IMR-90 (cell line): ENCODE measurements at regions not wholly inside any gene's neighbourhood (a gene's known extent, or its start where the extent isn't known, plus 50 kb on each side); places are given as distances from the start of the nearest gene placed in this dataset.

Experiments used
- ATAC-seq: fragments of 200-7000 bp; cut with Tn5 transposase; 2 replicates; pipeline ENCODE4 v1.9.1; 2020; ENCODE audit warnings: low read depth, mild to moderate bottlenecking, moderate library complexity
- BruUV-seq: library from RNA; stranded (reverse); fragments of 400-500 nt; replicated peaks from 2 replicates; lab custom pipeline; 2021; lab: Mats Ljungman, UMichigan
- CTCF ChIA-PET: fragments of 300-600 bp; formaldehyde crosslinking; extraction: SDS; loops from one replicate; lab custom pipeline; 2021; ENCODE audit warnings: antibody characterized with exemption; lab: Yijun Ruan, JAX
- POLR2A ChIA-PET: fragments of 300-600 bp; sonication (Branson Sonifier 250); formaldehyde crosslinking; loops from one replicate; lab custom pipeline; 2022; ENCODE audit warnings: antibody characterized with exemption; ENCODE audit not compliant: unreplicated experiment; lab: Charles Lee
- DNase-seq: peaks from one replicate; pipeline ENCODE4 v3.0.0; 2013
- H2AFZ ChIP-seq: replicated peaks from 2 replicates; pipeline ENCODE3; 2013; ENCODE audit warnings: low read length, mild to moderate bottlenecking; ENCODE audit not compliant: poor library complexity
- H2AK5ac ChIP-seq: 2 replicates; pipeline ENCODE4 v1.6.1; 2013; ENCODE audit warnings: low read depth, low read length, inconsistent platforms
- H2AK9ac ChIP-seq: replicated peaks from 2 replicates; pipeline ENCODE3; 2013; ENCODE audit warnings: mild to moderate bottlenecking, low read depth, low read length, moderate library complexity; ENCODE audit not compliant: poor library complexity
- H2BK120ac ChIP-seq: 2 replicates; pipeline ENCODE4 v1.6.1; 2013; ENCODE audit warnings: low read depth, low read length, inconsistent platforms
- H2BK15ac ChIP-seq: 3 replicates; pipeline ENCODE4 v1.6.1; 2013; ENCODE audit warnings: low read depth, low read length, inconsistent platforms
- H2BK20ac ChIP-seq: 2 replicates; pipeline ENCODE4 v1.6.1; 2013; ENCODE audit warnings: low read depth, mild to moderate bottlenecking, inconsistent platforms, low read length, moderate library complexity
- H2BK5ac ChIP-seq: 2 replicates; pipeline ENCODE4 v1.6.1; 2013; ENCODE audit warnings: mild to moderate bottlenecking, low read depth, low read length, inconsistent platforms; ENCODE audit not compliant: poor library complexity, severe bottlenecking
- H3K14ac ChIP-seq: replicated peaks from 2 replicates; pipeline ENCODE4 v1.6.1; 2013; ENCODE audit warnings: low read depth, low read length, inconsistent platforms
- H3K18ac ChIP-seq: 2 replicates; pipeline ENCODE4 v1.6.1; 2013; ENCODE audit warnings: low read depth, low read length, control low read depth
- H3K23ac ChIP-seq: 2 replicates; pipeline ENCODE4 v1.6.1; 2013; ENCODE audit warnings: low read depth, low read length, inconsistent platforms
- H3K27ac ChIP-seq: 2 replicates; pipeline ENCODE4 v1.5.1; 2013; ENCODE audit warnings: mild to moderate bottlenecking, control low read depth, low read length; ENCODE audit not compliant: insufficient read depth
- H3K27me3 ChIP-seq: 2 replicates; pipeline ENCODE4 v1.6.1; 2013; ENCODE audit warnings: low read length; ENCODE audit not compliant: control insufficient read depth, insufficient read depth
- H3K36me3 ChIP-seq: 2 replicates; pipeline ENCODE4 v1.6.1; 2013; ENCODE audit warnings: low read length, mixed read lengths; ENCODE audit not compliant: control insufficient read depth, insufficient read depth
- H3K4ac ChIP-seq: 2 replicates; pipeline ENCODE4 v1.6.1; 2013; ENCODE audit warnings: low read depth, low read length, inconsistent platforms
- H3K4me1 ChIP-seq: 2 replicates; pipeline ENCODE4 v1.6.1; 2013; ENCODE audit warnings: low read length, mixed read lengths; ENCODE audit not compliant: control insufficient read depth, insufficient read depth
- H3K4me2 ChIP-seq: 2 replicates; pipeline ENCODE4 v1.6.1; 2013; ENCODE audit warnings: low read depth, mild to moderate bottlenecking, control low read depth, low read length, moderate library complexity
- H3K4me3 ChIP-seq: 2 replicates; pipeline ENCODE4 v1.5.1; 2013; ENCODE audit warnings: low read depth, mild to moderate bottlenecking, control low read depth, low read length, moderate library complexity; ENCODE audit not compliant: insufficient read depth
- H3K56ac ChIP-seq: 2 replicates; pipeline ENCODE4 v1.6.1; 2013; ENCODE audit warnings: low read length, inconsistent platforms; ENCODE audit not compliant: insufficient read depth; ENCODE audit errors: extremely low read depth
- H3K79me1 ChIP-seq, 2 experiments: 2 replicates each; pipeline ENCODE4 v1.6.1; 2013; ENCODE audit warnings: low read length in 2 of 2, inconsistent platforms in 1 of 2, low read depth in 1 of 2
- H3K9ac ChIP-seq: 2 replicates; pipeline ENCODE4 v1.6.1; 2013; ENCODE audit warnings: low read depth, low read length, control low read depth
- H3K9me1 ChIP-seq: 2 replicates; pipeline ENCODE4 v1.6.1; 2013; ENCODE audit warnings: low read length, inconsistent platforms; ENCODE audit not compliant: insufficient read depth
- H3K9me3 ChIP-seq: 2 replicates; pipeline ENCODE4 v1.6.1; 2013; ENCODE audit warnings: low read length; ENCODE audit not compliant: control insufficient read depth, insufficient read depth
- H4K20me1 ChIP-seq: 2 replicates; pipeline ENCODE4 v1.6.1; 2013; ENCODE audit warnings: low read length, inconsistent platforms; ENCODE audit not compliant: insufficient read depth
- H4K5ac ChIP-seq: 2 replicates; pipeline ENCODE4 v1.6.1; 2013; ENCODE audit warnings: mild to moderate bottlenecking, low read depth, low read length, control low read depth
- H4K8ac ChIP-seq, 2 experiments: 2 replicates each; pipeline ENCODE4 v1.6.1; 2013; ENCODE audit warnings: low read depth in 2 of 2, low read length in 2 of 2, control low read depth in 1 of 2, inconsistent platforms in 1 of 2
- H4K91ac ChIP-seq: 2 replicates; pipeline ENCODE4 v1.6.1; 2013; ENCODE audit warnings: low read depth, low read length, inconsistent platforms; ENCODE audit not compliant: insufficient read depth
- BHLHE40 ChIP-seq: fragments of 150-350 bp; IDR thresholded peaks from 2 replicates; pipeline ENCODE4 v1.6.1; 2016; ENCODE audit warnings: mild to moderate bottlenecking, low read depth, low read length
- CEBPB ChIP-seq: IDR thresholded peaks from 2 replicates; pipeline ENCODE4 v1.6.1; 2012; ENCODE audit warnings: low read depth, low read length, improper control_type of control experiment
- CHD1 ChIP-seq: IDR thresholded peaks from 2 replicates; pipeline ENCODE4 v1.6.1; 2012; ENCODE audit warnings: low read depth, low read length, improper control_type of control experiment
- ELK1 ChIP-seq: fragments of 150-350 bp; IDR thresholded peaks from 2 replicates; pipeline ENCODE4 v1.6.1; 2016; ENCODE audit warnings: low read depth, mild to moderate bottlenecking, low read length, moderate library complexity, borderline replicate concordance
- MAFK ChIP-seq: IDR thresholded peaks from 2 replicates; pipeline ENCODE4 v1.6.1; 2012; ENCODE audit warnings: low read depth, low read length, improper control_type of control experiment
- MXI1 ChIP-seq: IDR thresholded peaks from 2 replicates; pipeline ENCODE4 v1.6.1; 2012; ENCODE audit warnings: low read depth, mild to moderate bottlenecking, low read length, moderate library complexity, borderline replicate concordance
- RAD21 ChIP-seq: IDR thresholded peaks from 2 replicates; pipeline ENCODE4 v1.6.1; 2012; ENCODE audit warnings: low read length, improper control_type of control experiment
- SMC3 ChIP-seq: fragments of 150-350 bp; IDR thresholded peaks from 2 replicates; pipeline ENCODE4 v1.6.1; 2016; ENCODE audit warnings: low read depth, mild to moderate bottlenecking, antibody characterized with exemption, low read length, moderate library complexity
- USF2 ChIP-seq: fragments of 150-350 bp; IDR thresholded peaks from 2 replicates; pipeline ENCODE4 v1.6.1; 2017; ENCODE audit warnings: mild to moderate bottlenecking, antibody characterized with exemption, low read length, low read depth
- WGBS, 2 experiments: methylation state at CpG; one replicate each; pipeline versions ENCODE4 v1.1.5 to v1.1.7; 2013; ENCODE audit warnings: missing lambda C conversion rate in 2 of 2; ENCODE audit not compliant: insufficient read length in 1 of 2; ENCODE audit errors: extremely low coverage in 2 of 2; 5-methylcytosine and 5-hydroxymethylcytosine counted together
- dilution Hi-C: fragments of 300-500 bp; cut with HindIII; formaldehyde crosslinking; loops from one replicate; pipeline ENCODE4 v1.14.3; 2018; ENCODE audit warnings: low sequenced_read_pairs; ENCODE audit not compliant: unreplicated experiment
- in situ Hi-C: fragments of 300-500 bp; cut with MboI; formaldehyde crosslinking; loops from 3 replicates; pipeline ENCODE4 v1.14.3; 2019; ENCODE audit warnings: low sequenced_read_pairs, inconsistent platforms, mixed read lengths
- intact Hi-C: fragments of 100-400 bp; cut with micrococcal nuclease; formaldehyde crosslinking; loops from 2 replicates; pipeline ENCODE4 v1.10.0; 2022

GRCh38 chr4:59671037-59671436, 1529.1 kb upstream of the ADGRL3 start:
- H4K5ac ChIP-seq, result no peak overlapping the region
- ATAC-seq (no peak), DNase-seq (no peak)
- no peak overlapping the region for H2AFZ ChIP-seq
- no peak overlapping the region for H3K4ac ChIP-seq
- H2BK5ac ChIP-seq, result no peak overlapping the region
- no peak overlapping the region for H4K8ac ChIP-seq
- ChIA-PET CTCF (no interaction called here), POLR2A (no interaction called here)
- H3K4me1 ChIP-seq, result no peaks in the 10 kb centered on the region
- no peak overlapping the region for H3K9ac ChIP-seq
- no peak overlapping the region for H3K14ac ChIP-seq
- H3K36me3 ChIP-seq, result no peaks in the 10 kb centered on the region
- no peak overlapping the region for H3K56ac ChIP-seq
- H2AK5ac ChIP-seq, result no peak overlapping the region
- WGBS, 2 experiments, result no CpG with 5 or more reads among the region's 1 CpG
- no peak overlapping the region for H3K23ac ChIP-seq
- H4K91ac ChIP-seq, result no peak overlapping the region
- no peak overlapping the region for H2BK20ac ChIP-seq
- H3K9me3 ChIP-seq, result peaks cover 2% of the 10 kb centered on the region; the same call in 1 of the 2 replicates
- no peak overlapping the region for H3K4me3 ChIP-seq
- no peak overlapping the region for H3K18ac ChIP-seq
- H3K27me3 ChIP-seq, result no peaks in the 10 kb centered on the region
- in situ Hi-C loops, result no loop called here
- H3K9me1 ChIP-seq, result no peaks in the 10 kb centered on the region
- no peaks in the 10 kb centered on the region for H4K20me1 ChIP-seq
- H2BK120ac ChIP-seq, result no peak overlapping the region
- no peak overlapping the region for H2AK9ac ChIP-seq
- intact Hi-C loops, result no loop called here
- dilution Hi-C loops, result no loop called here
- no peak overlapping the region for H3K4me2 ChIP-seq
- no peak overlapping the region for H3K27ac ChIP-seq
- no peak overlapping the region for H2BK15ac ChIP-seq
- TF ChIP-seq CHD1, result no peak
- TF ChIP-seq CEBPB, result no peak
- TF ChIP-seq BHLHE40, result no peak
- TF ChIP-seq ELK1, result no peak
- TF ChIP-seq USF2, result no peak
- TF ChIP-seq SMC3, result no peak
- no peak for TF ChIP-seq MXI1
- TF ChIP-seq RAD21, result no peak
- TF ChIP-seq MAFK, result no peak
- no peaks in the 10 kb centered on the region for H3K79me1 ChIP-seq
- BruUV-seq, result no TSS peak
